ENCODE measurements at regions not wholly inside any gene's neighbourhood (a gene's known extent, or its start where the extent isn't known, plus 50 kb on each side); places are given as distances from the start of the nearest gene placed in this dataset.

- Histone ChIP-seq H3F3A (ENCODE audit: control insufficient read depth, insufficient read depth) (no peaks in the 10 kb centered on the region), H3K36me3 (ENCODE audit: control insufficient read depth, low read length) (no peaks in the 10 kb centered on the region), H3K27ac (ENCODE audit: low read depth, low read length) (no peak overlapping the region), H3K27me3 (ENCODE audit: control insufficient read depth, low read length) (no peaks in the 10 kb centered on the region), H3K4me2 (ENCODE audit: low read length) (no peak overlapping the region), H4K20me1 (ENCODE audit: control insufficient read depth, insufficient read depth, low read depth, low read length) (no peaks in the 10 kb centered on the region), H3K4me1 (ENCODE audit: control insufficient read depth, low read length) (no peaks in the 10 kb centered on the region), H3K9me3 (ENCODE audit: control insufficient read depth, insufficient read depth, low read length) (no peaks in the 10 kb centered on the region), H3K9me2 (replicated peaks; ENCODE audit: control insufficient read depth, low read length) (no peaks in the 10 kb centered on the region), H3K79me2 (ENCODE audit: control insufficient read depth, low read length) (no peaks in the 10 kb centered on the region), H3K4me3 (ENCODE audit: low read length) (no peak overlapping the region)
- TF ChIP-seq EZH2phosphoT487 (IDR thresholded peaks at IDR 0.05; ENCODE audit: borderline replicate concordance, low read length), result no peak
- TF ChIP-seq, protein P1, sequence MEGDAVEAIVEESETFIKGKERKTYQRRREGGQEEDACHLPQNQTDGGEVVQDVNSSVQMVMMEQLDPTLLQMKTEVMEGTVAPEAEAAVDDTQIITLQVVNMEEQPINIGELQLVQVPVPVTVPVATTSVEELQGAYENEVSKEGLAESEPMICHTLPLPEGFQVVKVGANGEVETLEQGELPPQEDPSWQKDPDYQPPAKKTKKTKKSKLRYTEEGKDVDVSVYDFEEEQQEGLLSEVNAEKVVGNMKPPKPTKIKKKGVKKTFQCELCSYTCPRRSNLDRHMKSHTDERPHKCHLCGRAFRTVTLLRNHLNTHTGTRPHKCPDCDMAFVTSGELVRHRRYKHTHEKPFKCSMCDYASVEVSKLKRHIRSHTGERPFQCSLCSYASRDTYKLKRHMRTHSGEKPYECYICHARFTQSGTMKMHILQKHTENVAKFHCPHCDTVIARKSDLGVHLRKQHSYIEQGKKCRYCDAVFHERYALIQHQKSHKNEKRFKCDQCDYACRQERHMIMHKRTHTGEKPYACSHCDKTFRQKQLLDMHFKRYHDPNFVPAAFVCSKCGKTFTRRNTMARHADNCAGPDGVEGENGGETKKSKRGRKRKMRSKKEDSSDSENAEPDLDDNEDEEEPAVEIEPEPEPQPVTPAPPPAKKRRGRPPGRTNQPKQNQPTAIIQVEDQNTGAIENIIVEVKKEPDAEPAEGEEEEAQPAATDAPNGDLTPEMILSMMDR (IDR thresholded peaks at IDR 0.05; ENCODE audit: low read depth, low read length, poor library complexity, severe bottlenecking), result no peak
These were observed 1902.2 kb upstream of the C9orf72 start for GRCh38 chr9:29475471-29475870.

- Histone ChIP-seq H3K27ac (ENCODE audit: low read depth, low read length) (no peak overlapping the region), H3F3A (ENCODE audit: control insufficient read depth, insufficient read depth) (no peaks in the 10 kb centered on the region), H3K36me3 (ENCODE audit: control insufficient read depth, low read length) (no peaks in the 10 kb centered on the region), H3K4me2 (ENCODE audit: low read length) (no peak overlapping the region), H4K20me1 (ENCODE audit: control insufficient read depth, insufficient read depth, low read depth, low read length) (no peaks in the 10 kb centered on the region), H3K79me2 (ENCODE audit: control insufficient read depth, low read length) (no peaks in the 10 kb centered on the region), H3K9me2 (replicated peaks; ENCODE audit: control insufficient read depth, low read length) (no peaks in the 10 kb centered on the region), H3K4me1 (ENCODE audit: control insufficient read depth, low read length) (no peaks in the 10 kb centered on the region), H3K4me3 (ENCODE audit: low read length) (no peak overlapping the region), H3K27me3 (ENCODE audit: control insufficient read depth, low read length) (no peaks in the 10 kb centered on the region), H3K9me3 (ENCODE audit: control insufficient read depth, insufficient read depth, low read length) (no peaks in the 10 kb centered on the region)
- TF ChIP-seq EZH2phosphoT487 (IDR thresholded peaks at IDR 0.05; ENCODE audit: borderline replicate concordance, low read length), result no peak
- TF ChIP-seq, protein P1 (IDR thresholded peaks at IDR 0.05; ENCODE audit: low read depth, low read length, poor library complexity, severe bottlenecking), result no peak
These were observed 1938.4 kb upstream of the C9orf72 start for GRCh38 chr9:29511680-29512079.

DNA sequence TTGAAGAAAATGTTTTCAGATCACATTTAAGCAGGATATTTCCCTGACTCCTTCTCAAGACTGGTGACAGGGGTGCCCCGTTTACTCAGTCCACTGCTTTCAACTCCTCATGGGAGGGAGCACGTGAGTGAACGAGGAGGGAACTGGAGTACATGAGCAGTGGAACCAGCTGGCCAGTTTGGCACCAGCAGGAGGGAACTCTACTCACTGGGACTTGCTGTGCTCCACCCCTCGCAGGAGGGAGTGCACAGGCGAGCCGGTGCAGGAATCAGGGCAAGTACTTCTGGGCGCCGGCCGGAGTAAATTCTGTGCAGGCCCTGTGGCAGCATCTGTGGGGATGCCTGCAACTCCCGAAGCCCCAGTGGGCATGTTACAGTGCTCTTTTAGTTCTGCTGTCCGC is 1941.1 kb upstream of the C9orf72 start:
- Histone ChIP-seq H4K20me1 (ENCODE audit: control insufficient read depth, insufficient read depth, low read depth, low read length) (no peaks in the 10 kb centered on the region), H3K79me2 (ENCODE audit: control insufficient read depth, low read length) (no peaks in the 10 kb centered on the region), H3K4me3 (ENCODE audit: low read length) (no peak overlapping the region), H3K4me2 (ENCODE audit: low read length) (no peak overlapping the region), H3K36me3 (ENCODE audit: control insufficient read depth, low read length) (no peaks in the 10 kb centered on the region), H3K27ac (ENCODE audit: low read depth, low read length) (no peak overlapping the region), H3K9me2 (replicated peaks; ENCODE audit: control insufficient read depth, low read length) (no peaks in the 10 kb centered on the region), H3K27me3 (ENCODE audit: control insufficient read depth, low read length) (no peaks in the 10 kb centered on the region), H3K4me1 (ENCODE audit: control insufficient read depth, low read length) (no peaks in the 10 kb centered on the region), H3K9me3 (ENCODE audit: control insufficient read depth, insufficient read depth, low read length) (no peaks in the 10 kb centered on the region), H3F3A (ENCODE audit: control insufficient read depth, insufficient read depth) (no peaks in the 10 kb centered on the region)
- no peak for TF ChIP-seq EZH2phosphoT487 (IDR thresholded peaks at IDR 0.05; ENCODE audit: borderline replicate concordance, low read length)
- TF ChIP-seq, protein P1 (IDR thresholded peaks at IDR 0.05; ENCODE audit: low read depth, low read length, poor library complexity, severe bottlenecking), result no peak

DNA sequence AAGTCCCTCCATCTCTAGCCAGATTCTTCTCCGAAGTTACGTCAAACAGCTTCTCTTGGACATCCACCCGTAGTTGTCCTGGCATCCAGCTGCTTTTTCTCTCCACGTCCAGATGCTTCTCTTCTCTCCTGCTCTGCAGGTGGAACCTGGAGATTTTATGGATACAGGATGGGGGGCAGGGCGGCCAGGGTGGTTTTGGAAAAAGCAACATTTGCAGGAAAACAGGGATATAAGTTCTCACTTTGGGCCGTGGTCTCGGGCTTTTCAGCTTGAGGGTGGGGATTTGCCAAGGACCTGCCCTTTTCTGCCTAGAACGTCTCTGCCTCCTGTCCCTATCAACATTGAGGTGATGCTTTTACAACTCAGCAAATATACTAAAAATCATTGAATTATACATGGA is 1941.6 kb upstream of the C9orf72 start:
- H3K79me2 ChIP-seq (ENCODE audit: control insufficient read depth, low read length), result no peaks in the 10 kb centered on the region
- H3K4me3 ChIP-seq (ENCODE audit: low read length), result no peak overlapping the region
- H3K9me2 ChIP-seq (replicated peaks; ENCODE audit: control insufficient read depth, low read length), result no peaks in the 10 kb centered on the region
- no peak for TF ChIP-seq EZH2phosphoT487 (IDR thresholded peaks at IDR 0.05; ENCODE audit: borderline replicate concordance, low read length)
- TF ChIP-seq, protein P1 (IDR thresholded peaks at IDR 0.05; ENCODE audit: low read depth, low read length, poor library complexity, severe bottlenecking), result no peak
- H3K27ac ChIP-seq (ENCODE audit: low read depth, low read length), result no peak overlapping the region
- H3K4me2 ChIP-seq (ENCODE audit: low read length), result no peak overlapping the region
- H3F3A ChIP-seq (ENCODE audit: control insufficient read depth, insufficient read depth), result no peaks in the 10 kb centered on the region
- no peaks in the 10 kb centered on the region for H4K20me1 ChIP-seq (ENCODE audit: control insufficient read depth, insufficient read depth, low read depth, low read length)
- no peaks in the 10 kb centered on the region for H3K4me1 ChIP-seq (ENCODE audit: control insufficient read depth, low read length)
- no peaks in the 10 kb centered on the region for H3K9me3 ChIP-seq (ENCODE audit: control insufficient read depth, insufficient read depth, low read length)
- no peaks in the 10 kb centered on the region for H3K36me3 ChIP-seq (ENCODE audit: control insufficient read depth, low read length)
- no peaks in the 10 kb centered on the region for H3K27me3 ChIP-seq (ENCODE audit: control insufficient read depth, low read length)

Data from DOHH2 (cell line).